ENCODE measurements at regions not wholly inside any gene's neighbourhood (a gene's known extent, or its start where the extent isn't known, plus 50 kb on each side); places are given as distances from the start of the nearest gene placed in this dataset.

GRCh38 chr18:24778810-24779418 lies 318.5 kb downstream of the HRH4 start:
- TF ChIP-seq ZFP3 (CRISPR knock-in tag; IDR thresholded peaks at IDR 0.05) (no peak), ARNTL (CRISPR knock-in tag; IDR thresholded peaks at IDR 0.05; ENCODE audit: borderline replicate concordance, low read depth) (no peak), PPARA (CRISPR knock-in tag; IDR thresholded peaks at IDR 0.05; ENCODE audit: borderline replicate concordance) (no peak), CSDC2 (CRISPR knock-in tag; IDR thresholded peaks at IDR 0.05) (no peak), GLIS3 (CRISPR knock-in tag; IDR thresholded peaks at IDR 0.05) (no peak), ZC3H10 (CRISPR knock-in tag; IDR thresholded peaks at IDR 0.05) (no peak), CSRNP3 (CRISPR knock-in tag; IDR thresholded peaks at IDR 0.05) (no peak), BACH2 (CRISPR knock-in tag; IDR thresholded peaks at IDR 0.05; ENCODE audit: borderline replicate concordance) (no peak), RARB (CRISPR knock-in tag; IDR thresholded peaks at IDR 0.05) (no peak), TSHZ2 (CRISPR knock-in tag; IDR thresholded peaks at IDR 0.05) (no peak)
- ATAC-seq, result no peak

- TF ChIP-seq TCF4 (CRISPR knock-in tag; IDR thresholded peaks at IDR 0.05; ENCODE audit: borderline replicate concordance) (no peak), TSHZ2 (CRISPR knock-in tag; IDR thresholded peaks at IDR 0.05) (no peak)
- ATAC-seq, result no peak
Measured at GRCh38 chr18:24782566-24782965, 322.1 kb downstream of the HRH4 start.

- no peak for TF ChIP-seq GLIS3 (CRISPR knock-in tag; IDR thresholded peaks at IDR 0.05)
- no peak for ATAC-seq
Measured at GRCh38 chr18:24785019-24785418, 324.6 kb downstream of the HRH4 start.

DNA sequence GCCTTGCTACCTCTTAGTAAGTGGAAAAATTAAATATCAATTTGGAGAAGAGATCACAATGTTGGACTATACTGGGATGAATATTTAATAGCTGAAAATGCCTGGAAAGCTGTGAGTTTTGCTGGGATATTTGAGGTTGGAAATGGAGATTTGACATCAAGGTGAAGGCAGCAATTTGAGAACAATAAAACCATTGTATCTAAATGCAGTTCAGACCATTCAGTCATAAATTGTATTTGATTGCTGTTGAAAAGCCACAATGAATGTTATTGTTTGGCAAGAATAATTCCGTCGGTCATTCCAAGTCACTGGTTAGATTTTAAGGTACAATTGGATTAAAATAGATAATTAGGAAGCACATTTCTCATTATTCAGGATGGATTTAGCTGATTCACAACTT lies 325.6 kb downstream of the HRH4 start:
- TF ChIP-seq GLIS3 (CRISPR knock-in tag; IDR thresholded peaks at IDR 0.05), result no peak
- no peak for TF ChIP-seq CSDC2 (CRISPR knock-in tag; IDR thresholded peaks at IDR 0.05)
- TF ChIP-seq TCF4 (CRISPR knock-in tag; IDR thresholded peaks at IDR 0.05; ENCODE audit: borderline replicate concordance), result no peak
- TF ChIP-seq ZFP3 (CRISPR knock-in tag; IDR thresholded peaks at IDR 0.05), result no peak
- no peak for TF ChIP-seq ESRRG (CRISPR knock-in tag; IDR thresholded peaks at IDR 0.05)
- TF ChIP-seq, protein P1, sequence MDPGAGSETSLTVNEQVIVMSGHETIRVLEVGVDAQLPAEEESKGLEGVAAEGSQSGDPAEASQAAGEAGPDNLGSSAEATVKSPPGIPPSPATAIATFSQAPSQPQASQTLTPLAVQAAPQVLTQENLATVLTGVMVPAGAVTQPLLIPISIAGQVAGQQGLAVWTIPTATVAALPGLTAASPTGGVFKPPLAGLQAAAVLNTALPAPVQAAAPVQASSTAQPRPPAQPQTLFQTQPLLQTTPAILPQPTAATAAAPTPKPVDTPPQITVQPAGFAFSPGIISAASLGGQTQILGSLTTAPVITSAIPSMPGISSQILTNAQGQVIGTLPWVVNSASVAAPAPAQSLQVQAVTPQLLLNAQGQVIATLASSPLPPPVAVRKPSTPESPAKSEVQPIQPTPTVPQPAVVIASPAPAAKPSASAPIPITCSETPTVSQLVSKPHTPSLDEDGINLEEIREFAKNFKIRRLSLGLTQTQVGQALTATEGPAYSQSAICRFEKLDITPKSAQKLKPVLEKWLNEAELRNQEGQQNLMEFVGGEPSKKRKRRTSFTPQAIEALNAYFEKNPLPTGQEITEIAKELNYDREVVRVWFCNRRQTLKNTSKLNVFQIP (CRISPR knock-in tag; IDR thresholded peaks at IDR 0.05; ENCODE audit: borderline replicate concordance, low read depth), result no peak
- no peak for TF ChIP-seq ARNTL (CRISPR knock-in tag; IDR thresholded peaks at IDR 0.05; ENCODE audit: borderline replicate concordance, low read depth)
- TF ChIP-seq, protein P2, sequence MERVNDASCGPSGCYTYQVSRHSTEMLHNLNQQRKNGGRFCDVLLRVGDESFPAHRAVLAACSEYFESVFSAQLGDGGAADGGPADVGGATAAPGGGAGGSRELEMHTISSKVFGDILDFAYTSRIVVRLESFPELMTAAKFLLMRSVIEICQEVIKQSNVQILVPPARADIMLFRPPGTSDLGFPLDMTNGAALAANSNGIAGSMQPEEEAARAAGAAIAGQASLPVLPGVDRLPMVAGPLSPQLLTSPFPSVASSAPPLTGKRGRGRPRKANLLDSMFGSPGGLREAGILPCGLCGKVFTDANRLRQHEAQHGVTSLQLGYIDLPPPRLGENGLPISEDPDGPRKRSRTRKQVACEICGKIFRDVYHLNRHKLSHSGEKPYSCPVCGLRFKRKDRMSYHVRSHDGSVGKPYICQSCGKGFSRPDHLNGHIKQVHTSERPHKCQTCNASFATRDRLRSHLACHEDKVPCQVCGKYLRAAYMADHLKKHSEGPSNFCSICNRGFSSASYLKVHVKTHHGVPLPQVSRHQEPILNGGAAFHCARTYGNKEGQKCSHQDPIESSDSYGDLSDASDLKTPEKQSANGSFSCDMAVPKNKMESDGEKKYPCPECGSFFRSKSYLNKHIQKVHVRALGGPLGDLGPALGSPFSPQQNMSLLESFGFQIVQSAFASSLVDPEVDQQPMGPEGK (CRISPR knock-in tag; IDR thresholded peaks at IDR 0.05; ENCODE audit: borderline replicate concordance), result no peak
- TF ChIP-seq SNAI2 (CRISPR knock-in tag; IDR thresholded peaks at IDR 0.05), result no peak
- no peak for TF ChIP-seq ZFP30 (CRISPR knock-in tag; IDR thresholded peaks at IDR 0.05)
- no peak for TF ChIP-seq ZNF8 (CRISPR knock-in tag; IDR thresholded peaks at IDR 0.05)
- no peak for TF ChIP-seq ZNF565 (CRISPR knock-in tag; conservative IDR thresholded peaks at IDR 0.05; ENCODE audit: low read depth)
- no peak for TF ChIP-seq OSR1 (CRISPR knock-in tag; IDR thresholded peaks at IDR 0.05)
- no peak for TF ChIP-seq ISL1 (CRISPR knock-in tag; IDR thresholded peaks at IDR 0.05)
- no peak for TF ChIP-seq TSHZ2 (CRISPR knock-in tag; IDR thresholded peaks at IDR 0.05)
- TF ChIP-seq CREB5 (CRISPR knock-in tag; IDR thresholded peaks at IDR 0.05; ENCODE audit: low read depth), result no peak
- ATAC-seq, result no peak

Data from SK-N-SH treated with all-trans-retinoic acid at 6 μM for 48 hours (cell line).